CD4-positive, CD25-positive, alpha-beta regulatory T cell (primary cell): ENCODE measurements at regions not wholly inside any gene's neighbourhood (a gene's known extent, or its start where the extent isn't known, plus 50 kb on each side); places are given as distances from the start of the nearest gene placed in this dataset.

Experiments
- ATAC-seq, 2 donors: fragments of 150-1000 bp; cut with Tn5 transposase; one replicate each; pipeline ENCODE4 v1.10.0; 2021; ENCODE audit warnings: low read depth in 2 of 2, moderate number of reproducible peaks in 2 of 2, moderate library complexity in 1 of 2
- DNase-seq, 3 donors: peaks; one replicate each; pipeline versions ENCODE4 v3.0.0 to v3.0.0-alpha.2; 2012 to 2022; ENCODE audit warnings: mixed read lengths in 1 of 3
- H3K27ac ChIP-seq: one replicate; pipeline ENCODE4 v1.7.0; 2013; ENCODE audit warnings: mild to moderate bottlenecking, low read length; ENCODE audit not compliant: insufficient read depth, poor library complexity, severe bottlenecking
- H3K27me3 ChIP-seq: one replicate; pipeline ENCODE4 v1.7.0; 2013; ENCODE audit warnings: low read length; ENCODE audit not compliant: control insufficient read depth, insufficient read depth
- H3K36me3 ChIP-seq: one replicate; pipeline ENCODE4 v1.7.0; 2013; ENCODE audit warnings: mild to moderate bottlenecking, low read length, moderate library complexity; ENCODE audit not compliant: control insufficient read depth, insufficient read depth
- H3K4me1 ChIP-seq: 2 replicates; pipeline ENCODE4 v1.7.0; 2013; ENCODE audit warnings: mild to moderate bottlenecking, low read length; ENCODE audit not compliant: insufficient read depth, control insufficient read depth, poor library complexity, severe bottlenecking
- H3K4me3 ChIP-seq: one replicate; pipeline ENCODE4 v1.7.0; 2013; ENCODE audit warnings: low read depth, mild to moderate bottlenecking, low read length, moderate library complexity
- H3K9me3 ChIP-seq, 2 experiments: 1 replicate in 1 of 2; 2 replicates in 1 of 2; pipeline ENCODE4 v1.7.0; 2013; ENCODE audit warnings: low read length in 2 of 2, mild to moderate bottlenecking in 1 of 2, moderate library complexity in 1 of 2; ENCODE audit not compliant: control insufficient read depth in 2 of 2
- H3K27ac Mint-ChIP-seq, 3 donors: one replicate each; pipeline ENCODE4 v1.8.0; 2020 to 2022; ENCODE audit warnings: mild to moderate bottlenecking in 3 of 3, mixed read lengths in 3 of 3, moderate library complexity in 2 of 3
- H3K27me3 Mint-ChIP-seq: one replicate; pipeline ENCODE4 v1.8.0; 2022; ENCODE audit warnings: mild to moderate bottlenecking, mixed read lengths
- H3K36me3 Mint-ChIP-seq: one replicate; pipeline ENCODE4 v1.8.0; 2020; ENCODE audit warnings: mixed read lengths
- H3K4me1 Mint-ChIP-seq, 4 donors: one replicate each; pipeline ENCODE4 v1.8.0; 2020 to 2022; ENCODE audit warnings: mixed read lengths in 4 of 4, mild to moderate bottlenecking in 1 of 4
- H3K4me3 Mint-ChIP-seq, 4 donors: one replicate each; pipeline ENCODE4 v1.8.0; 2020 to 2022; ENCODE audit warnings: mild to moderate bottlenecking in 4 of 4, mixed read lengths in 4 of 4, moderate library complexity in 3 of 4
- H3K9me3 Mint-ChIP-seq, 7 donors: one replicate each; pipeline ENCODE4 v1.8.0; 2020 to 2022; ENCODE audit warnings: mixed read lengths in 7 of 7, mild to moderate bottlenecking in 3 of 7, moderate library complexity in 2 of 7

DNA sequence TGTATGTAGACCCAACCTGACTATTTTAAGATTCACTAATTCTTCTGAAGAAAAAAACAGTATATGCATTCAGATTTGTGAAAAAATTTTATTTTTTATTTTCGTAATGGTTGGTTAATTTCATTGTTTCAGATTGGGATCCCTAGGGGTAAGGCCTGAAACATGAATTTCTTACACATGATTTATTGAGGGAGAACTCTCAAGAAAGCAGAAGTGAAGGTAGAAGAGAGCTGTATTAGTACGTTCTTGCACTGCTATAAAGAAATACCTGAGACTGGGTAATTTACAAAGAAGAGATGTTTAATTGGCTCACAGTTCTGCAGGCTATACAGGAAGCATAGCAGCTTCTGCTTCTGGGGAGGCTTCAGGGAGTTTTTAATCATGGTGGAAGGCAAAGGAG, 611.9 kb upstream of the TECRL start:
- no peaks in the 10 kb centered on the region for H3K27me3 Mint-ChIP-seq

DNA sequence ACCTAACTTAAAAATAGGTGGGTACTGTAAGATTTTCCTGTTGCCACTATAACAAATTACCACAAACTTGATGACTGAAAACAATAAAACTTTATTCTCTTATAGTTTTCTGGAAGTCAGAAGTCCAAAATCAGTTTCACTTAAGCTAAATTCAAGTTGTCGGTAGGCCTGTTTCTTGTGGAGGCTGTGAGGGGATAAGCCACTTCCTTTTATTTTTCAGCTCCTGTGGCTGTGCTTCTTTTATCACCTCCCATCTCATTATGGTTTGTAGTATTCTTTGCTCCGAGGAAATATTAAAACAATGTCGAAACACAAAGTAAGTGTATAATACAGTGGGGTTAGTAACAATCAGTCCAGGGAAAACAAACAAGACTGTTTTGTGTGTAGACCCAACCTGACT, 610.5 kb upstream of the TECRL start:
- no peak overlapping the region for H3K4me3 ChIP-seq
- Mint-ChIP-seq H3K36me3 (no peaks in the 10 kb centered on the region), H3K27ac (no peak overlapping the region), H3K27me3 (no peaks in the 10 kb centered on the region), H3K4me1 (no peaks in the 10 kb centered on the region), H3K4me3 (no peak overlapping the region), H3K9me3 (peaks cover 2 to 19% (median 6%) of the 10 kb centered on the region in 7 donors)
- H3K9me3 ChIP-seq, result no peaks in the 10 kb centered on the region
- no peaks in the 10 kb centered on the region for H3K4me1 ChIP-seq
- no peak overlapping the region for H3K27ac ChIP-seq
- no peaks in the 10 kb centered on the region for H3K36me3 ChIP-seq
- ATAC-seq (no peak), DNase-seq (no peak)
- no peaks in the 10 kb centered on the region for H3K27me3 ChIP-seq

More for the DNA sequence above, 611.9 kb upstream of the TECRL start:
- no peaks in the 10 kb centered on the region for H3K36me3 Mint-ChIP-seq
- H3K4me1 Mint-ChIP-seq, result no peaks in the 10 kb centered on the region
- H3K27ac Mint-ChIP-seq, result no peak overlapping the region
- H3K4me3 Mint-ChIP-seq, result no peak overlapping the region
- no peaks in the 10 kb centered on the region for H3K9me3 ChIP-seq
- H3K9me3 Mint-ChIP-seq, result peaks cover 2 to 17% (median 6%) of the 10 kb centered on the region in 7 donors
- no peak overlapping the region for H3K27ac ChIP-seq
- DNase-seq (no peak), ATAC-seq (no peak)
- H3K4me3 ChIP-seq, result no peak overlapping the region
- no peaks in the 10 kb centered on the region for H3K36me3 ChIP-seq
- no peaks in the 10 kb centered on the region for H3K27me3 ChIP-seq
- H3K4me1 ChIP-seq, result no peaks in the 10 kb centered on the region

DNA sequence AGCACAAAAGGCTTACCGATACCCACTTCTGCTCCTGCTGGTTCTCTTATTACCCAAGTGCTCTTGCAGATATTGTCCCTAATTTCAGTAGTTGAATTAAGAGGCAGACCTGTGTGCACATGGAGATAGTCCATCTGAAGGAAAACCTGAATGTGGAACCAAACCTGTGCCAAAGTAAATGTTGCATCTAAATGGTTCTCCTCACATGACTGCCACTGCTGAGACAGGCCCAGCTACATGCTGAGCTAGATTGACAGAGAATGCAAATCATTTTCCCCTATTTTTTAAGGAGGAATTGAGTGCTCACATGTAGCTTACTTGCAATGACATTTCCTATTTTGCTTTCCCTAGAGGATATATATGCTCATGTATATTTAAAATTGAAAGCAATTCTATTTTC, 609.1 kb upstream of the TECRL start:
- Mint-ChIP-seq H3K36me3 (no peaks in the 10 kb centered on the region), H3K4me3 (no peak overlapping the region)

DNA sequence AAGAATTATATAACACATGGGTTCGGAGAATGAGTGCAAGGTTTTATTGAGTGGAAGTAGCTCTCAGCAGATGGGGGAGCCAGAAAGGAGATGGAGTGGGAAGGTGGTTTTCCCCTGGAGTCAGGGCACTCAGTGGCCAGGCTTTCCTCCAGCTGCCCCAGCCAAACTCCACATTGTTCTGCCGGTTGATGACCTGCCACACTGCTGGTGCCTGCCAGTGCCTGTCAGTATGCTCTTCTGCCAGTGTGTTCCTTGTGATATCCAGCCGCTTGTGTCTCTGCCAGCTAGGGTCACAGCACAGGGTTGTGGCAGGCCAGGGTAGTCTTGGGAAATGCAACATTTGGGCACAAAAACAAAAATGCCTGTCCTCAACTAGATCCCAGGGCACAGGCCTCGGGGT, 604.8 kb upstream of the TECRL start:
- Mint-ChIP-seq H3K36me3 (no peaks in the 10 kb centered on the region), H3K27me3 (no peaks in the 10 kb centered on the region)
- no peaks in the 10 kb centered on the region for H3K4me1 ChIP-seq

More for the DNA sequence above, 609.1 kb upstream of the TECRL start:
- Histone ChIP-seq H3K36me3 (no peaks in the 10 kb centered on the region), H3K9me3 (no peaks in the 10 kb centered on the region), H3K4me3 (no peak overlapping the region), H3K27me3 (no peaks in the 10 kb centered on the region), H3K4me1 (no peaks in the 10 kb centered on the region), H3K27ac (no peak overlapping the region)
- Mint-ChIP-seq H3K27ac (no peak overlapping the region), H3K4me1 (no peaks in the 10 kb centered on the region), H3K27me3 (no peaks in the 10 kb centered on the region), H3K9me3 (peaks cover 0 to 22% (median 3%) of the 10 kb centered on the region in 7 donors)
- DNase-seq, result no peak
- no peak for ATAC-seq

DNA sequence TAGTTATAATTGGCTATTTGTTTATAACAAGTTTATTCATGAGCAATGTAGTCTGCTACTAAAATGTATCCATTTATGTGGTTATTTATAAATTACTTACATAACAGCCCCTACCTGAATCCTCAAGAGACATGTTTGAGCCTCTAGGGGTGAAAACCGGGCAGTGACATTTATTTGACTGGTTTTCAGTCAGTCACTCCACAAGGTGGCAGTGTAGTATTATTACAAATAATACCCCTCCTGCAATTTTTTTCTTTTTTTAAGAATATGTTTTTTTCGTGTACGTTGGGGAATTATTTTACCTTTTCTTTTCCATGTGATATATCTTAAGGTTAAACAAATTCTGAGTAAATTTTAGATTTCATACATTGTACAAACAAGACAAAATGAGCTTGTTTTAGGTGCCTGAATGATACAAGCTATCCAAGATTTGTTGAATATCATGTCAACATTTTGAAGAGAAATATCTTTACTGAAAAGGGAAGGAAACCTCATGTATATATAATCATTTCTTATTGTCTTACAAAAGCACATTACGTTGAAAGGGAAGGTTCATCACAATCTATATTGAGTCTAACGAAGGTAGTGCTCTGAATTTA, 598.7 kb upstream of the TECRL start:
- Mint-ChIP-seq H3K4me1 (no peaks in the 10 kb centered on the region), H3K36me3 (no peaks in the 10 kb centered on the region), H3K9me3 (peaks cover 0 to 18% (median 2%) of the 10 kb centered on the region in 7 donors), H3K4me3 (no peak overlapping the region), H3K27ac (no peak overlapping the region), H3K27me3 (no peaks in the 10 kb centered on the region)
- peak in 1 of 3 donors; percentile 16 for DNase-seq
- Histone ChIP-seq H3K27me3 (no peaks in the 10 kb centered on the region), H3K4me3 (no peak overlapping the region), H3K9me3 (no peaks in the 10 kb centered on the region), H3K36me3 (no peaks in the 10 kb centered on the region), H3K27ac (no peak overlapping the region), H3K4me1 (no peaks in the 10 kb centered on the region)
- no peak for ATAC-seq

More for the DNA sequence above, 604.8 kb upstream of the TECRL start:
- Histone ChIP-seq H3K27me3 (no peaks in the 10 kb centered on the region), H3K9me3 (no peaks in the 10 kb centered on the region), H3K4me3 (no peak overlapping the region), H3K36me3 (no peaks in the 10 kb centered on the region), H3K27ac (no peak overlapping the region)
- Mint-ChIP-seq H3K4me1 (no peaks in the 10 kb centered on the region), H3K9me3 (peaks cover 0 to 16% (median 2%) of the 10 kb centered on the region in 7 donors), H3K4me3 (no peak overlapping the region), H3K27ac (no peak overlapping the region)
- ATAC-seq (no peak), DNase-seq (no peak)

DNA sequence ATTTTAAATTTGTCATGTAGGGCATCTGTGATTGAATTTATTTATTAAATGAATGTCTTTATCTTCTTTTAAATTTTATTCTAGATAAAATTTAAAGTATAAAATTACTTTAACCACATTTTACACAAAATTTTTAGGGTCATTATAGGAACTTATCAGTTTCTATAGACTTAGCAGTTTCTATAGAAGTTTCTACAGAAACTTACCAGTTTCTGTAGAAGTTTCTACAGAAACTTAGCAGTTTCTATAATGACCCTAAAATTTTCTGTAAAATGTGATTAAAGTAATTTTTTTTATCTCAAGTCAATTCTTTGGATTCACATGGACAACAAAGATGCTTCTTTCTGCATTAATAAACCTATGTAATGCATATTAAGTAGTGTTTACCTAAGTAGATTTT, 565.9 kb upstream of the TECRL start:
- Histone ChIP-seq H3K4me3 (no peak overlapping the region), H3K9me3 (no peaks in the 10 kb centered on the region), H3K36me3 (no peaks in the 10 kb centered on the region), H3K27ac (no peak overlapping the region), H3K4me1 (no peaks in the 10 kb centered on the region), H3K27me3 (no peaks in the 10 kb centered on the region)
- H3K36me3 Mint-ChIP-seq, result no peaks in the 10 kb centered on the region
- H3K9me3 Mint-ChIP-seq, result peaks cover 0 to 14% (median 5%) of the 10 kb centered on the region in 7 donors
- DNase-seq (no peak), ATAC-seq (no peak)
- no peak overlapping the region for H3K4me3 Mint-ChIP-seq
- no peaks in the 10 kb centered on the region for H3K4me1 Mint-ChIP-seq
- H3K27me3 Mint-ChIP-seq, result no peaks in the 10 kb centered on the region
- H3K27ac Mint-ChIP-seq, result no peak overlapping the region

DNA sequence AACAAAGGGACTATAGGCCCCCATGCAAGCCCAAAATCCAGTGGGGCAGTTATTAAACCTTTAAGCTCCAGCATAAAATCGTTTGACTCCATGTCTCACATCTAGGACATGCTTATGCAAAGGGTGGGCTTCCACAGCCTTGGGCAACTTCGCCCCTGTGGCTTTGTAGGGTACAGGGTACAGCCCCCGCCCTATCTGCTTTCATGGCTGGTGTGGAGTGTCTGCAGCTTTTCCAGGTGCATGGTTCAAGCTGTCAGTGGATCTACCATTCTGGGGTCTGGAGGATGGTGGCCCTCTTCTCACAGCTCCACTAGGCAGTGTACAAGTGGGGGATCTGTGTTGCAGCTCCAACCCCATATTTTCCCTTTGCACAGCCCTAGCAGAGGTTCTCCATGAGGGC, 559.8 kb upstream of the TECRL start:
- H3K9me3 Mint-ChIP-seq, result peaks cover 4 to 17% (median 9%) of the 10 kb centered on the region in 7 donors
- no peaks in the 10 kb centered on the region for H3K4me1 Mint-ChIP-seq
- Histone ChIP-seq H3K4me3 (no peak overlapping the region), H3K4me1 (no peaks in the 10 kb centered on the region), H3K27ac (no peak overlapping the region), H3K27me3 (no peaks in the 10 kb centered on the region), H3K36me3 (no peaks in the 10 kb centered on the region), H3K9me3 (peaks cover 0 to 3% of the 10 kb centered on the region in 2 experiments)
- no peaks in the 10 kb centered on the region for H3K36me3 Mint-ChIP-seq
- H3K4me3 Mint-ChIP-seq, result no peak overlapping the region
- ATAC-seq, result no peak
- DNase-seq, result no peak
- no peak overlapping the region for H3K27ac Mint-ChIP-seq
- no peaks in the 10 kb centered on the region for H3K27me3 Mint-ChIP-seq

DNA sequence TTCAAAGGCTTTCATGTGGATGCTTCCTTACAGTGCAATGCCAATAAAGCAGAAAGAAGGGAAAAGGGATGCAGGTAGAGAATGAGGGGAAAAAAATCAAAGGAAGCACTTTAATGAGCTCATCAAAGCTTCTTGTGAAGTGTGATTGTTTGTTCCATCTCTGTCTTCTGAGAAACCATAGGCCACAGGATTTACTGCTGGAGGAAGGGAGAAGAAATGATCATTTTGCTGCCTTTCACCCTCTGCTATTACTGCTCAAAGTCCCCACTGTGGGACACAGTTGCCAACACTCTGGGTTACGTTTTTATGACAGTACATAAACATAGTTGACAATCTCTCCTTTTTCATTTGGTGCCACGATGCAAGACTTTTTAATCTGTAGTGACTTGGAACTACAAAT, 558.0 kb upstream of the TECRL start:
- Mint-ChIP-seq H3K4me3 (no peak overlapping the region), H3K36me3 (no peaks in the 10 kb centered on the region), H3K9me3 (peaks cover 4 to 17% (median 8%) of the 10 kb centered on the region in 7 donors), H3K27ac (no peak overlapping the region), H3K4me1 (no peaks in the 10 kb centered on the region), H3K27me3 (no peaks in the 10 kb centered on the region)
- H3K27me3 ChIP-seq, result no peaks in the 10 kb centered on the region
- no peak overlapping the region for H3K4me3 ChIP-seq
- no peak overlapping the region for H3K27ac ChIP-seq
- no peaks in the 10 kb centered on the region for H3K4me1 ChIP-seq
- H3K9me3 ChIP-seq, result peaks cover 0 to 3% of the 10 kb centered on the region in 2 experiments
- DNase-seq, result no peak
- ATAC-seq, result no peak
- no peaks in the 10 kb centered on the region for H3K36me3 ChIP-seq
